Skin of body (tissue), 1 donor: ENCODE measurements at regions not wholly inside any gene's neighbourhood (a gene's known extent, or its start where the extent isn't known, plus 50 kb on each side); places are given as distances from the start of the nearest gene placed in this dataset.
A peak's percentile ranks its signal among the peaks of the same experiment; 100 is the strongest.
"Not testable (repeated sequence)": the region's sequence is repeated elsewhere in the genome, so short reads cannot be mapped to it uniquely, and the experiment has no call there.

Source experiments
- DNase-seq: peaks from one replicate; lab custom pipeline; 2025; lab: John Stamatoyannopoulos, UW

DNA sequence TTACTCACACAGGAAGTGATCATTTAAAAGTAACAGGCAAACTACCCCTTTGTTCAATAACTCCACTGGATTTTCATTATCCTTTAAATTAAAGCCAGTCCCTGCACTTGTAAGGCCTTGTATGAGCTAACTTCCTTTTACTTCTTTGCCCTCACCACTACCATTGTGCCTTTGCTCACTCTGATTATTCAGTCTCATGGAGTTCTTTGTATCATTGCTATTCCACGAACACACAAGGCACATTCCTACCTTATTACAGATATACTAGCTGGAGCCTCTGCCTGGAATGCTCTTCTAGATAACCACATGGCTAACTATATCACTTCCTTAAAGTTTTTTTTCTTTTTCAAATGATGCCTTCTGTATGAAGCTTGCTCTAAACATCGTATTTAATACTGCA is 748.6 kb upstream of the HS3ST5 start:
- no peak for DNase-seq

DNA sequence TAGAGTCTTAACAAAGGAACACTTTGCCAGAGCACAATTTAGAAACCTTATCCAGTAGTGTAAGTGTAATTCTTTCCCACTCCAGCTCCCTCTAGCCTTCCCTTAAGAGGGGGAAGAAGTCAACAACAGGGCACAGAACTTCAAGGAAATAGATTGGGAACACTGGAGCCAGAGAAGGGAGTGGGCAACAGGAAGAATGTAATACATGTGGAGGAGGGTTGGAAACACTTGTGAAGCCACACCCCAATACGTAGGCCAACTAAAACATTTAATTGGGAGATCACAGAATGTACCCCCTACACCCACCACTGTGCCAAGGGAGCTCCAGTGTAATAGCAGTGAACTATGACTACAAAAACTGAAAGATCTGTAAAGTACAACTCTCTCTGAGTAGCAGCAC is 735.7 kb upstream of the HS3ST5 start:
- DNase-seq, result no peak

DNA sequence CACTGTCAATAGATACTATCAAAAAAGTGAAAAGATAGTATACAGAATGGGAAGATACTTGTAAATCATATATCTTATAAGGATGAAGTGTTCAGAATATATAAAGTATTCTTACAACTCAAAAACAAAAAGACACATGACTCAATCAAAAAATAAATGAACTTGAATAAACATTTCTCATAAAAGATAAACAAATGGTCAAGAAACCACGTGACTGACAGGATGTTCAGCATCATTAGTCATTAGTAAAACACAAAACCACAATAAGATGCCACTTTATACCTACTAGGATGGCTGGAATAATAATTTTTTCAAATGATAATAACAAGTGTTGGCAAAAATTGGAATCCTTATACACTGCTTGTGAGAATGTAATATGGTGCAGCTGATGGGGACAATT is 729.1 kb upstream of the HS3ST5 start:
- DNase-seq, result no peak

DNA sequence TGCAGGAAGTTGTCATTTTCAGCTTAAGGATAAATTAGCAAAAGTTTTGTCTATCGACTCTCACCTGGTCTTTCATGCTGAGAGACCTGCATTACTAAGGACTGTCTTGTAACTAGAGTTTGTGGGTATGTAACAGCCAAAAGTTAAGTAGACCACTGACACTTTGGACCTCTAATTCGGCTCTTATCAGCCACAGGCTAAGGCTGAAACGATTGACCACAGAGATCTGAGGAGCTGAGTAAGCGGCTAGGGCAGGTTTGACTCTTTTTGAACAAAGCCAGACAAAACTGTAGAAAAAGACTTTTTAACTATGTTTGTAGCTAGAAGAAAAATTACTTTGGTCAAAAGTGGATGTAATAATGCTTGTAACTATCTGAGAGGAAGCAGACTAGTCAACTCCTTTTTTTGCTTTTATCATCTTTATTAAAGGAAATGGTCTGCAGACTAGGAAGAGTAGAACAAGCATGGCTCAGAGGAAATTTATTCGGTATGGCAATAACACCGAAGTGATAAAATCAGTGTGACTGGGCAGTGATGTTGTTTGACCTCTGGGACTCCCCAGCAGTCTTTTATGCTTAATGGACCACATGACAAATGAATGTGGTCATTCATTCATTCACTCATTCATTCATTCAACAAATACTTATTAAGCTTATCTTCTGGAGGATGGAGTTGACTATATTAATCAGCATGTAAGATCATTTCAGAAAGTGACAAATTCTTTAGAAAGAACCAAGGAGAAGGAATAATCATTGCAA is 725.0 kb upstream of the HS3ST5 start:
- no peak for DNase-seq

DNA sequence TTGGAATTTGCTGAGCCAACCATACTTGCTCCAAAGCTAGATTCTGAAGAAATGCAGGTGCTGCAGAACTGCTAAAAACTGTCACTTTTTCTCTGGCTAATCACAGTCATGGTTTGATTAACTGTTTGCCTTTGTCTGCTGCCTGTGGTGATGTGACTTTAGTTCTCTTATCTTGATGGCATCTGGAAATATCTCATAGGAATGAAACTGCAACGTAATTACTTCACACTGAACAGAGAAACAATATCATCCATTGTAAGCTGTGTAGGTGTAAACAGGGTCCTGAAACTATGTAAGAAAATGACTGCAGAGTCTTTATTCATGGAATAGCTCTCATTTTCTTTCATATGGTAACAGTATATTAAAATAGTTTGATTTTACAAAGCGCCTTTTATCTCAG is 721.9 kb upstream of the HS3ST5 start:
- DNase-seq, result no peak

DNA sequence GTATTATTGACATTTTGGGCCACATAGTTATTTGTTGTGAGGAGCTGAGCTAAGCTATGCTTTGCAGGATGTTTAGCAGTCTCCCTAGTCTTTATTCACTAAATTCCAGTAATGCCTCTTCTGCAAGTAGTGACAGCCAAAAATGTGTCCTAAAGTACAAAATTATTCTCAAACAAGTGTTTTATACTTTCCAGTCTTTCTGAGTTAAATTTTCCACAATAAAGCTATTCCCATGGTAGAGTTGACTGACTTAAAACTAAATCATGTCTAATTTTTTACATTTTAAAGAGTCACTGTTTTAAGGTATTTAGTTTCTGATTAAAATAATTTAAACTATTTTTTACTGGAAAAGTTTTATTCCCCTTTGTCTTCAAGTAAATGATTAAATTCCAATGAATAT is 717.8 kb upstream of the HS3ST5 start:
- no peak for DNase-seq

DNA sequence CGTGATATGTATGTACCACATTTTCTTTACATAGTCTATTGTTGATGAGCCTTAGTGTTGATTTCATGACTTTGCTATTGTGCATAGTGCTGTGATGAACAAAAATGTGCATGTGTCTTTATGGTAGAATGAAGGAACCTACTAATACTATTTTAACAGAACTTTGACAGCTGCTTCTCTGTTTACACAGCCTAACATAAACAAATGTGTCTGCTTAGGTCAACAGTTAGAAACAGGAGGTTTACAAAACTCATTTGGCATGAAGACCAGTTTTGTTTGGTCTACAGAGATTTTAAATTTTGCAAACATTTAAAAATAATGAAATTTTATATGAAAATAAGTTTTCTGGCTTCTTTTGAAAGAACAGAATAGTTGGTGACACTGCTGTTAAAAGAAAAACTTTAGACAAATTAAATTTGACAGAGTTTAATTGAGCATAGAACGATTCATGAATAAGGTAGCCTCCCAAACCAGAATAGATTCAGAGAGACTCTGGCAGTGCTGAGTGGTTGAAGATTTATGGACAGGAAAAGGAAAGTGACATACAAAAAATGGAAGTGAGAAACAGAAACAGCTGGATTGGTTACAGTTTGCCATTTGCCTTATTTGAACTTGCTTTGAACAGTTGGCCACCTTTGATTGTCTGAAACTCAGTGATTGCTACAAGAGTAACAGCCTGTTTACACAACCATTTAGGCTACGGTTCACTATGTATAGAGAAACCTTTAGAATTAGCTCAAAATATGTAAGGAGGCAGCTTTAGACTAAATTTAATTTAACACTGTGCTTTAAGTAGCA is 715.8 kb upstream of the HS3ST5 start:
- DNase-seq, result no peak

DNA sequence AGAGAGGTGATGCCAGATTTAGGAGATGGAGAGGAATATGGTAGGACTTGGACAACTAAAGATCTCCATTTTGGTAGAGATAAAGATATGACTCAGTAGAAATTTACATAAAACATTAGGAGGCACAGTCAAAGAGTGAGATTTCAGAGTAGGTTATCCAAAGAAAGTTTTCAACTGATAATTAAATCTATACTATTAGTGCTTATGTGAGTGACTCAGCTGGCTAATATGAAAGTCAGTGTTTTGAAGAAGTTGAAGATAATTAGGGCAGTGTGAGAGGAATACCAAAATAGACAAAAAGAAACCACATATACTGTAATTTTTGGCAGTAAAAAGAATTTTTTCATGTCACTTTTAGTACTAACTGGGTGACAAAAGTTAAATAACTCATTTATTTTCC is 712.8 kb upstream of the HS3ST5 start:
- DNase-seq, result no peak

DNA sequence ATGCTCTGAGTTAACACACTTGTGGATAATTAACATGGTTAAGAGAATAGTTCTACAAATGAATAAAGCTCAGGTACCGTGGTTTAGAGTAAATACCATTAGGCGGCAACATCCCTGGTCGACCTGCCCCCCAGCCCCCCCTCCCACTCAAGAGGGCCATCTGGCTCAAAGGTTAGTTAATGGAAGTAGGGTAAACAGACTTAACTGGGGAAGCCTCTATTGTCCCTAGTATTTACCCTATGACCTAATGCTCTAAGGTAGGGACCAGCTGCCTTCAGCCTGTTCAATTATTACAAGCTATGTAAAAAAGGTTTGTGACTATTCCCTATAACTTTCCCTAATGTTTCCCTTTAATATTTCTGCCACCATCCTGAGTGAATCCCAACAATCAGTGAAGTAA is 711.4 kb upstream of the HS3ST5 start:
- not testable (repeated sequence) for DNase-seq

DNA sequence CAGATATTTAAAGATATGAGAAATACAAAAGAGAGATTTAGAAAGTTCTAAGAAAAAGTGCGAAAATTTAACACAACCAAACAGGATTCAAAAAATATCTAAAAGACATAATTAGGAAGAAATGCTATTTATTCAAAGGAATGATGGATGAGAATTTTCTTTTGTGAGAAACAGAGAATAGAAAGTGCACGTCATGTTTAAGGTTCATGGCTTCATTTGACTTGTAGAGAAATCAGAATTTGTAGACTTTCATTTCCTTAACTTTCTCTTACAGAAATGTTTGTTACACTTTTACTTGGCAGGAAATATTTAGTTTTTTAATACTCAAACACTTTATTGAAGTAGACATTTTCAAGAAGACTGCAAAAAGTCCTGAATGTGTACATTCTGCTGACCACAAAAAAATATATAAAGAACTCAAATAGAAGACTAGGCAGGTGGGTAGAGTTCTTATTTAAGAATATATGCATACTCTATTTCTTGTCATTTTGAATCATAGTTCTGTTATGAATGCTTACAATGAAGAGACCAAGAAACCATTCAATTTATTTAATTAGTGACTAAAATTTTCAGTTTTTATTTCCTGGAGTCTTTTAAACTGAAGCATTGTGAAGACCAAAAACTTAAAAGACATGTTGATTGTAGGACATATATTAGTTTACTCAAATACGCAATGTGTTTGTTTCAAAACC is 710.5 kb upstream of the HS3ST5 start:
- no peak for DNase-seq

DNA sequence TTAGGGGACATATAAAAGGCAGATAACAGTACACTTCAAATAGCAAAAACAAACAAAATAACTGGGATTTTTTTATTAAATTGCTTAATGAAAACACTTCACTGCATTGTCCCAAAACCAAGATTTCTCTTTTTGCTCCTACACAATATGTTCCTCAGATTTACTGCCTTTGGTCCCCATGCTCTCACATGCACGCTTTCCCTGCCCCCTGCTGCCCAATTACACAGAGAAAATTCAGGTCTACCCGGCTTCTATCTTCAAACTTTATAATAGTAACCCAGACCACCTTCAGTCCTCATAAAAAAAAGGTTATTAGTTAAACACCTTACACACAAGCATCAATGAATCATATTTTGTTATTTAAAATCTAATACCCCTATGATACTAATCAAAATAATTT is 673.8 kb upstream of the HS3ST5 start:
- DNase-seq, result no peak

DNA sequence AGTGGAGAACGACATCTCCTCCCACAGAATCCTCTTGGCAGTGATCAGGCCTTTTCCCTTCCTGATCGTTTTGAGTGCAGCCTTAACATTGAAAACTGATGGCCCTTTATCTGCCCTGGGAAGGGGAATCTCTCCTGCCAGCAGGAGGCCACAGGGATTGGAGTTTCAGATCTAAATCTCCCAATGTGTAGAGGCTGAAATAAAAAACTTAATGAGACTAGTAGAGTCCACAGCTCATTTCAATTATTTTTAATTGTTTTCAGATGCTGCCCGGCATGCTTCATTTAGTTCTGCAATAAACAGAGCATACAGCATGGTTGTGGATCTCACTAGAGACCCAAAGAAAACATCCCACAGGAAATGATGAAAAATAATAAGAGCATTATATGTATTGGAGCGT is 662.2 kb upstream of the HS3ST5 start:
- DNase-seq, result peak; percentile 82

DNA sequence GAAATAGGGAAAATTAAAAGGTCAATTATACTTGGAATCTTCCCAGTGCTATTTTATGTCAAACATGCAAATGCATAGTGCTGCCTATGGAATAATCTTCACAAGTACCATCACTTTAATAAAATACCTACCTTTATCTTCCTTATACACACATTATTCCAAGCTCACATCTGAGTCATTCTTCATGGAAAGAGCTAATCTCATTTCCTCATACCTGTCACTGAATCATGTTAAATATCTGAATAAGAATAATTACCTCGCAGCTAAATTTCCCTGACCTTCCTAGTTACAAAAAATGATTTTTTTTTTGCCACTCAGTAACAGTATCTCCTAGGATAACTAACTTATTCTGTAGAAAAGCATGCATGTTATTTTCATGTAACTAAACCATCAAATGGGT is 661.4 kb upstream of the HS3ST5 start:
- DNase-seq, result no peak

DNA sequence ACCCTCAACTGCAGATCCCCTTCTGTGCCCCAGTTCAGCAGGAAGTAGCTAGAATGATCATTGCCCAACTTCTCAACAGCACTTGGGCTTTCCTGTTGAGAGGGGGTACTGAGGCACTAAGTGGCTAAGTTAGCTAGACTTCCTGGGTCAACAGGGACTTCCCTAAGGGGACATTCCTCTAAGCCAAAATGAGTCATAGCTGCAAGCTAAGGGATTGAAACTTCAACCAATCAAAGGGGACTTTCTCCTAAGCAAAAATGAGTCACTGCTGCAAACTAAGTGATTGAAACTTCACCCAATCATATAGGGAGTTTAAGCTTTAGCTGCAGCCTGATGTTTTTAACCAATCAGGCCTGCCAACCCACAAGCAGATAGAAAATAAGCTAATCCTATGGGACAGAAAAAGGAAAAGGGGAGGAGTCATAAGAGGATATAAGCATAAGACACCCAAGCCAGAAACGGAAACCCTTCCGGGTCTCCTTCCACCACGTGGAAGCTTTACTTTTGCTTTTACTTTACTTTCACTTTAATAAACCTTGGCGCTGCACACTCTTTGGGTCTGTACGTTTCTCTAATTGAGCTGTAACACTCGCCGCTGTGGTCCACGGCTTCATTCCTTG is 659.0 kb upstream of the HS3ST5 start:
- no peak for DNase-seq

DNA sequence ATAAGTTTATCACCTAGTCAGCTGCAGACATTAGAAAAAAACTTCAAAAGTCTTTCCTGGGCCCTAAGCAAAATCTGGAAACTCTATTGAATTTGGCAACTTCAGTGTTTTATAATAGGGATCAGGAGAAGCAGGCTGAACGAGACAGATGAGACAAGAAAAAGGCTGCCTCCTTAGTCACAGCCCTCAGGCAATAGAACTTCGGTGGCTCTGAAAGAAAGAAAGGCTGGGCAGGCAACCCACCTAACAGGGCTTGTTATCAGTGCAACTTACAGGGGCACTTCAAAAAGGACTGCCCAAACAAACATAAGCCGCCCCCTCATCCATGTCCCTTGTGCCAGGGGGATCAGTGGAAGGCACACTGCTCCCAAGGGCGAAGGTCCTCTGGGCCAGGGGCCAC is 657.9 kb upstream of the HS3ST5 start:
- no peak for DNase-seq

DNA sequence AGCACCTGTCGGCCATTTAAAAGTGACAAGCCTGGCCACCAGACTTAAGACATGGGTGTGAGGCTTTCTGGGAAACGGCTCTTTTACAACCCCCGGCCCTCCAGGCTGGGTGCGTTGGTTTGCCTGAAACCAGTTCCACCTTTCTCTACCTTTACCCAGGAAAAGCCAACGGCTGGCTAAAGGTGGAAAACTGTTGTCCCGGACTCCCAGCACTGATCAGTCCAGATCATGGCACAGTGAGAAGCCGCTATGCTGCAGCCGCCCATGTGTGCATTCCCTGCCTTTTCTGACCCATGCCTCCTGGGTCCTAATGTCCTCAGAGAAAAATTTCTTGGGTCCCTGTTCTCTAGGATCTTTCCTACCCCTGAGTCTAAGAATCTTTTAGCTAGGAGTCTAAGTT is 655.7 kb upstream of the HS3ST5 start:
- no peak for DNase-seq

DNA sequence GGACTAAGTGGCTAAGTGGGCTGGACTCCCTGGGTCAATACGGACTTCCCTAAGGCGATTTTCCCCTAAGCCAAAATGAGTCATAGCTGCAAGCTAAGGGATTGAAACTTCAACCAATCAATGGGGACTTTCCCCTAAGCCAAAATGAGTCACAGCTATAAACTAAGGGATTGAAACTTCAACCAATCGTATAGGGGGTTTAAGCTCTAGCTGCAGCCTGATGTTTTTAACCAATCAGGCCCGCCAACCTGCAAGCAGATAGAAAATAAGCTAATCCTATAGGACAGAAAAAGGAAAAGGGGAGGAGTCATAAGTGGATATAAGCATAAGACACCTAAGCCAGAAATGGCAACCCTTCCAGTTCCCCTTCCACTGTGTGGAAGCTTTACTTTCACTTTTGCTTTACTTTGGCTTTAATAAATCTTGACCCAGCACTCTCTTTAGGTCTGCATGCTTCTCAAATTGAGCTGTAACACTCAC is 655.0 kb upstream of the HS3ST5 start:
- DNase-seq, result no peak

DNA sequence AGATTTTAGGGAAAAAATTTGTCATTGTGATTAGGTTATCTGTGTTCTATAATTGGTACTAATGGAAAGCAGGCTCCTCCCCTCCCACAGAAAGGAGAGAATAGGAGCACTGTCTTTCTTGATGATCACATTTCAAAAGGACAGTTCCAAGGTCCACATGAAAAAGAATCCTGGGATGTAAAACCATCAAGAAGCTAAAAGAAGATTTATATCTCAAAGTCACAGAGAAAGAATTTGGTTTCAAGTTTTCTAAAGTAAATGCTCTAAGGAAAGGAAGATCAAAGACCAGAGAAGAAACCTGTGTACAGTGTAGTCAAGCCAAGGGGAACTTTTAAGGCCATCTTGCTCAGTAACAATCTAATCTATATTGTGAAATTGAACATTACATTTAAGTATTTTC is 652.7 kb upstream of the HS3ST5 start:
- no peak for DNase-seq

DNA sequence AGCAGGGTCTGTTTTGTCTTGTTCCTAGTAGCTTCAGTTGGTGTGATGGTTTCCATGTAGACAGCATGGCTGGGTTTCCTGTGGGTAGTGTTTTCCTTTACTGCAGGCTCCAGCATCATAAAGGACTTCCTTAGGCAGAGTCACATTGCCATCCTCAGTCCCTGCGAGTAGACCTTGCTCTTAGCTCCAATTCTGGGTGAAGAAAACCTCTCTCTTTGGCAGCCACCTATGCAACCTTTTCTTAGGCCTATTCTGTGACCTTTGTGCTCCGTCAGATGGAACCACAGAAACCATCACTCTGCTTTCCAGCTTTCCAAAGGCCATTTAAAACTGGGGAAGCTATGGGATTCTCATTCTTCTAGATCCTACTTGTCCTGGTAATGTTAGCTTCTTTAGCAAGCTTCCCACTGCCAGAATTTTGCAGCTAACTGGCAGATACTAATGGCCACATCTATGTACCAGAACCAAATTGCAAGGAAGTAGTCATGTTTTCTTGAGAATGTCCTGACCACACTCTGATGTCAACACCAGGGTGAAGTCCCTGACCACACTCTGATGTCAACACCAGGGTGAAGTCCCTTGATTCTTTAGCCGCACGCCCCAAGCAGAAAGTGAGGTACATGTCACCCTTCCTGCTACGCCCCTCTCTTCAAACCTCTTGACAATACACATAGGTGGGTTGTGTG is 646.6 kb upstream of the HS3ST5 start:
- DNase-seq, result no peak

DNA sequence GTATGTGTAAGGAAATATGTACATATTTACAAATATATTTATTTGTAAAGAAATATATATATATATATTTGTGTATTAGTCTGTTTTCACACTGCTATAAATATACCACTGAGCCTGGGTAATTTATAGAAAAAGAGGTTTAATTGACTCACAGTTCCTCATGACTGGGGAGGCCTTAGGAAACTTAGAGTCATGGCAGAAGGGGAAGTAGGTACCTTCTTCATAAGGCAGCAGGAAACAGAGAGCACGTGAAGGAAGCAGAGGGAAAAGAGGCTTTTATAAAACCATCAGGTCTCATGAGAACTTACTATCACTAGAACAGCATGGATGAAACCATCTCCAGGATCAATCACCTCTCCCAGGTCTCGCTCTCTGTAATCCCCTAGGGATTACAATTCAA is 644.5 kb upstream of the HS3ST5 start:
- no peak for DNase-seq

DNA sequence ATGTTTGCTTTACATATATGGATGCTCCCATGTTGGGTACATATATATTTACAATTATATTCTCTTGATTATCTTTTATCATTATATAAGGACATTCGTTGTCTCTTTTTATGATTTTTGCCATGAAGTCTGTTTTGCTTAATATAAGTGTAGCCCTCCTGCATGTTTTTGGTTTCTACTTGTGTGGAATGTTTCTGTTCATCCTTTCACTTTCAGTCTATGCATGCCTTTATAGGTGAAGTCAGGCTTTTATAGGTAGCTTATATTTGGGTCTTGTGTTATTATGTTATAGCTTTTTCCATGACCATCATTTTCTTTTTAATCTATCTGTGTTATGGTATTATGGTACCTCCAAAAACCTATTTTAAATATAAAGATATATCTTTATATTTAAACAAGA is 612.5 kb upstream of the HS3ST5 start:
- no peak for DNase-seq
